ENCODE measurements at regions not wholly inside any gene's neighbourhood (a gene's known extent, or its start where the extent isn't known, plus 50 kb on each side); places are given as distances from the start of the nearest gene placed in this dataset.

- no peaks in the 10 kb centered on the region for H3K79me2 ChIP-seq (ENCODE audit: low read length)
- H3K4me1 ChIP-seq (ENCODE audit: insufficient read depth, low read length) = no peaks in the 10 kb centered on the region
- CTCF ChIA-PET = no interaction called here
- H3K27me3 ChIP-seq (ENCODE audit: low read length) = no peaks in the 10 kb centered on the region
- no peaks in the 10 kb centered on the region for H3F3A ChIP-seq (ENCODE audit: low read length, unreplicated experiment)
- no peak overlapping the region for H3K27ac ChIP-seq (ENCODE audit: low read length)
- no peaks in the 10 kb centered on the region for H4K20me1 ChIP-seq (ENCODE audit: low read length)
- ATAC-seq (no peak), DNase-seq (no peak)
- BruUV-seq (replicated peaks) = no TSS peak
- H3K9me2 ChIP-seq (replicated peaks; ENCODE audit: low read length) = no peaks in the 10 kb centered on the region
- H3K9ac ChIP-seq (ENCODE audit: low read length) = no peak overlapping the region
- POLR2A ChIA-PET (ENCODE audit: unreplicated experiment) = no interaction called here
- no peak overlapping the region for H2AFZ ChIP-seq (ENCODE audit: low read length)
- intact Hi-C loops (cut with micrococcal nuclease) = no loop called here
- no peaks in the 10 kb centered on the region for H3K36me3 ChIP-seq (ENCODE audit: low read depth, low read length)
- TF ChIP-seq, protein P1, sequence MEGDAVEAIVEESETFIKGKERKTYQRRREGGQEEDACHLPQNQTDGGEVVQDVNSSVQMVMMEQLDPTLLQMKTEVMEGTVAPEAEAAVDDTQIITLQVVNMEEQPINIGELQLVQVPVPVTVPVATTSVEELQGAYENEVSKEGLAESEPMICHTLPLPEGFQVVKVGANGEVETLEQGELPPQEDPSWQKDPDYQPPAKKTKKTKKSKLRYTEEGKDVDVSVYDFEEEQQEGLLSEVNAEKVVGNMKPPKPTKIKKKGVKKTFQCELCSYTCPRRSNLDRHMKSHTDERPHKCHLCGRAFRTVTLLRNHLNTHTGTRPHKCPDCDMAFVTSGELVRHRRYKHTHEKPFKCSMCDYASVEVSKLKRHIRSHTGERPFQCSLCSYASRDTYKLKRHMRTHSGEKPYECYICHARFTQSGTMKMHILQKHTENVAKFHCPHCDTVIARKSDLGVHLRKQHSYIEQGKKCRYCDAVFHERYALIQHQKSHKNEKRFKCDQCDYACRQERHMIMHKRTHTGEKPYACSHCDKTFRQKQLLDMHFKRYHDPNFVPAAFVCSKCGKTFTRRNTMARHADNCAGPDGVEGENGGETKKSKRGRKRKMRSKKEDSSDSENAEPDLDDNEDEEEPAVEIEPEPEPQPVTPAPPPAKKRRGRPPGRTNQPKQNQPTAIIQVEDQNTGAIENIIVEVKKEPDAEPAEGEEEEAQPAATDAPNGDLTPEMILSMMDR (conservative IDR thresholded peaks at IDR 0.05; ENCODE audit: low read depth, low read length) = no peak
- TF ChIP-seq EZH2 (IDR thresholded peaks at IDR 0.05; ENCODE audit: low read length, unreplicated experiment) (no peak), EZH2phosphoT487 (IDR thresholded peaks at IDR 0.05; ENCODE audit: borderline replicate concordance, low read length) (no peak)
- no peak overlapping the region for H3K4me3 ChIP-seq (ENCODE audit: low read length)
- no peaks in the 10 kb centered on the region for H3K9me3 ChIP-seq (ENCODE audit: low read length)
- no peak overlapping the region for H3K4me2 ChIP-seq (ENCODE audit: low read length)
These were observed 567.6 kb downstream of the BRD1 start for GRCh38 chr22:49259839-49260615.

- ChIA-PET POLR2A (ENCODE audit: unreplicated experiment) (no interaction called here), CTCF (no interaction called here)
- Histone ChIP-seq H2AFZ (ENCODE audit: low read length) (no peak overlapping the region), H3K9me2 (replicated peaks; ENCODE audit: low read length) (no peaks in the 10 kb centered on the region), H3K36me3 (ENCODE audit: low read depth, low read length) (no peaks in the 10 kb centered on the region), H3F3A (ENCODE audit: low read length, unreplicated experiment) (no peaks in the 10 kb centered on the region), H3K4me3 (ENCODE audit: low read length) (no peak overlapping the region), H3K27me3 (ENCODE audit: low read length) (no peaks in the 10 kb centered on the region), H3K4me2 (ENCODE audit: low read length) (no peak overlapping the region), H3K79me2 (ENCODE audit: low read length) (no peaks in the 10 kb centered on the region), H3K4me1 (ENCODE audit: insufficient read depth, low read length) (no peaks in the 10 kb centered on the region), H4K20me1 (ENCODE audit: low read length) (no peaks in the 10 kb centered on the region), H3K27ac (ENCODE audit: low read length) (no peak overlapping the region), H3K9me3 (ENCODE audit: low read length) (no peaks in the 10 kb centered on the region), H3K9ac (ENCODE audit: low read length) (no peak overlapping the region)
- TF ChIP-seq, protein P1 (conservative IDR thresholded peaks at IDR 0.05; ENCODE audit: low read depth, low read length) = no peak
- TF ChIP-seq EZH2 (IDR thresholded peaks at IDR 0.05; ENCODE audit: low read length, unreplicated experiment) (no peak), EZH2phosphoT487 (IDR thresholded peaks at IDR 0.05; ENCODE audit: borderline replicate concordance, low read length) (no peak)
- intact Hi-C loops (cut with micrococcal nuclease) = no loop called here
- no peak for DNase-seq
- ATAC-seq = no peak
- no TSS peak for BruUV-seq (replicated peaks)
These were observed 569.3 kb downstream of the BRD1 start for GRCh38 chr22:49258107-49259010.

Data from PC-3 (cell line).